Gastroesophageal sphincter (tissue), 3 donors: ENCODE measurements at regions not wholly inside any gene's neighbourhood (a gene's known extent, or its start where the extent isn't known, plus 50 kb on each side); places are given as distances from the start of the nearest gene placed in this dataset.

ENCODE experiments used
- CTCF ChIP-seq, 4 experiments: fragments of 200-600 bp in 2 of 4; fragments of 450-650 bp in 2 of 4; sonication (generic) in 1 of 4; IDR thresholded peaks; one replicate each; pipeline ENCODE4 v1.5.1; 2017 to 2019; ENCODE audit warnings: antibody characterized with exemption in 4 of 4, mild to moderate bottlenecking in 2 of 4, moderate library complexity in 2 of 4
- EP300 ChIP-seq: sonication (generic); formaldehyde crosslinking; IDR thresholded peaks from one replicate; pipeline ENCODE4 v1.6.1; 2017; ENCODE audit warnings: antibody characterized with exemption, mild to moderate bottlenecking
- POLR2A ChIP-seq, 2 donors: fragments of 450-650 bp; IDR thresholded peaks; one replicate each; pipeline ENCODE4 v1.6.1; 2017; ENCODE audit warnings: antibody characterized with exemption in 2 of 2, mild to moderate bottlenecking in 2 of 2, moderate library complexity in 1 of 2

- no peak for TF ChIP-seq CTCF (IDR thresholded peaks at IDR 0.05)
- no peak for TF ChIP-seq POLR2A (IDR thresholded peaks at IDR 0.05)
- no peak for TF ChIP-seq EP300
These were observed 1331.9 kb downstream of the AACS start for GRCh38 chr12:126397071-126397581.
